Tongue (tissue), 1 donor: ENCODE measurements at regions not wholly inside any gene's neighbourhood (a gene's known extent, or its start where the extent isn't known, plus 50 kb on each side); places are given as distances from the start of the nearest gene placed in this dataset.
"Not testable (repeated sequence)": the region's sequence is repeated elsewhere in the genome, so short reads cannot be mapped to it uniquely, and the experiment has no call there.

Experiments used
- DNase-seq: peaks from one replicate; pipeline ENCODE4 v3.0.0-alpha.2; 2015

GRCh38 chr10:78416031-78417011 lies 382.7 kb downstream of the RPS24 start:
- no peak for DNase-seq

GRCh38 chr10:78417425-78418370 lies 384.0 kb downstream of the RPS24 start:
- DNase-seq, result no peak

GRCh38 chr10:78419481-78420265 lies 386.0 kb downstream of the RPS24 start:
- no peak for DNase-seq

- DNase-seq, result no peak
Observed at GRCh38 chr10:78420946-78421735, 387.5 kb downstream of the RPS24 start.

GRCh38 chr10:78424050-78424449 lies 390.4 kb downstream of the RPS24 start:
- not testable (repeated sequence) for DNase-seq

GRCh38 chr10:78424723-78425122 lies 391.1 kb downstream of the RPS24 start:
- no peak for DNase-seq

GRCh38 chr10:78426181-78426580 lies 392.5 kb downstream of the RPS24 start:
- no peak for DNase-seq

- no peak for DNase-seq
Observed at GRCh38 chr10:78427497-78428031, 393.9 kb downstream of the RPS24 start.

- no peak for DNase-seq
Observed at GRCh38 chr10:78428579-78428978, 394.9 kb downstream of the RPS24 start.

GRCh38 chr10:78429984-78430383 lies 396.3 kb downstream of the RPS24 start:
- no peak for DNase-seq

GRCh38 chr10:78432583-78432982 lies 398.9 kb downstream of the RPS24 start:
- DNase-seq, result peak; percentile 61

- no peak for DNase-seq
Observed at GRCh38 chr10:78433076-78433595, 399.5 kb downstream of the RPS24 start.

GRCh38 chr10:78433766-78434535 lies 400.3 kb downstream of the RPS24 start:
- peak; percentile 59 for DNase-seq

- no peak for DNase-seq
Observed at GRCh38 chr10:78434886-78435285, 401.2 kb downstream of the RPS24 start.

- DNase-seq, result peak; percentile 66
Observed at GRCh38 chr10:78435484-78436221, 402.0 kb downstream of the RPS24 start.

- DNase-seq, result no peak
Observed at GRCh38 chr10:78436222-78436573, 402.5 kb downstream of the RPS24 start.

- DNase-seq, result no peak
Observed at GRCh38 chr10:78436706-78437406, 403.2 kb downstream of the RPS24 start.

GRCh38 chr10:78437407-78437768 lies 403.7 kb downstream of the RPS24 start:
- no peak for DNase-seq
